CD14-positive monocyte (primary cell): ENCODE measurements at regions not wholly inside any gene's neighbourhood (a gene's known extent, or its start where the extent isn't known, plus 50 kb on each side); places are given as distances from the start of the nearest gene placed in this dataset.

Experiments used
- DNase-seq, 3 donors: peaks; one replicate each; pipeline ENCODE4 v3.0.0-alpha.2; 2011 to 2022
- H2AFZ ChIP-seq: 2 replicates; pipeline ENCODE4 v1.6.0; 2012; ENCODE audit warnings: mild to moderate bottlenecking, low read depth, low read length, inconsistent platforms; ENCODE audit not compliant: insufficient read depth, poor library complexity, severe bottlenecking
- H3K27ac ChIP-seq, 2 donors: 1 replicate in 1 of 2; 2 replicates in 1 of 2; pipeline ENCODE4 v1.5.1; 2012 to 2013; ENCODE audit warnings: low read length in 2 of 2, control low read depth in 1 of 2, inconsistent platforms in 1 of 2, low read depth in 1 of 2, mild to moderate bottlenecking in 1 of 2
- H3K27me3 ChIP-seq, 2 donors: one replicate each; pipeline versions ENCODE4 v1.6.0 to v1.6.1; 2011 to 2013; ENCODE audit warnings: low read length in 2 of 2; ENCODE audit not compliant: control insufficient read depth in 2 of 2, insufficient read depth in 2 of 2
- H3K36me3 ChIP-seq, 2 donors: replicated peaks in 1 of 2; 1 replicate in 1 of 2; 2 replicates in 1 of 2; pipeline versions ENCODE4 v1.5.1 to v1.6.1; 2012 to 2013; ENCODE audit warnings: low read length in 2 of 2, control low read depth in 1 of 2, inconsistent platforms in 1 of 2, mild to moderate bottlenecking in 1 of 2; ENCODE audit not compliant: insufficient read depth in 2 of 2, control insufficient read depth in 1 of 2
- H3K4me1 ChIP-seq, 2 donors: 1 replicate in 1 of 2; 2 replicates in 1 of 2; pipeline versions ENCODE4 v1.5.1 to v1.6.1; 2012 to 2013; ENCODE audit warnings: low read length in 2 of 2, control low read depth in 1 of 2, inconsistent platforms in 1 of 2, mild to moderate bottlenecking in 1 of 2, moderate library complexity in 1 of 2; ENCODE audit not compliant: insufficient read depth in 2 of 2, control insufficient read depth in 1 of 2
- H3K4me2 ChIP-seq: replicated peaks from 2 replicates; pipeline ENCODE3; 2012; ENCODE audit warnings: low read length, moderate library complexity, mild to moderate bottlenecking; ENCODE audit not compliant: poor library complexity, severe bottlenecking; ENCODE audit errors: extremely low read depth
- H3K4me3 ChIP-seq, 3 experiments: fragments of 200-600 bp in 1 of 3; sonication (generic) in 1 of 3; replicated peaks in 1 of 3; 1 replicate in 2 of 3; 2 replicates in 1 of 3; pipeline ENCODE4 v1.5.1; 2011 to 2013; ENCODE audit warnings: low read length in 3 of 3, mild to moderate bottlenecking in 3 of 3, control low read depth in 2 of 3, low read depth in 2 of 3, inconsistent platforms in 1 of 3, moderate library complexity in 1 of 3
- H3K79me2 ChIP-seq: 2 replicates; pipeline ENCODE4 v1.6.0; 2012; ENCODE audit warnings: mild to moderate bottlenecking, control low read depth, inconsistent platforms, low read length, moderate library complexity; ENCODE audit not compliant: insufficient read depth
- H3K9ac ChIP-seq: 2 replicates; pipeline ENCODE4 v1.6.0; 2017; ENCODE audit warnings: low read length, mild to moderate bottlenecking; ENCODE audit not compliant: insufficient read depth, poor library complexity, severe bottlenecking
- H3K9me3 ChIP-seq, 2 donors: replicated peaks in 1 of 2; 1 replicate in 1 of 2; 2 replicates in 1 of 2; pipeline versions ENCODE4 v1.5.1 to v1.6.1; 2012 to 2013; ENCODE audit warnings: low read length in 2 of 2, control low read depth in 1 of 2; ENCODE audit not compliant: control insufficient read depth in 1 of 2, insufficient read depth in 1 of 2
- H4K20me1 ChIP-seq: 2 replicates; pipeline ENCODE4 v1.6.0; 2012; ENCODE audit warnings: mild to moderate bottlenecking, low read length, control low read depth, moderate library complexity; ENCODE audit not compliant: insufficient read depth
- H3K27ac Mint-ChIP-seq, 7 donors: one replicate each; pipeline ENCODE4 v1.8.0; 2020; ENCODE audit warnings: mild to moderate bottlenecking in 7 of 7, mixed read lengths in 7 of 7, moderate library complexity in 6 of 7, inconsistent platforms in 2 of 7
- H3K27me3 Mint-ChIP-seq, 3 donors: one replicate each; pipeline ENCODE4 v1.8.0; 2021 to 2022; ENCODE audit warnings: low read depth in 3 of 3, mild to moderate bottlenecking in 3 of 3, mixed read lengths in 3 of 3, moderate library complexity in 3 of 3, inconsistent platforms in 1 of 3
- H3K36me3 Mint-ChIP-seq, 2 donors: one replicate each; pipeline ENCODE4 v1.8.0; 2020; ENCODE audit warnings: mixed read lengths in 2 of 2, inconsistent platforms in 1 of 2, mild to moderate bottlenecking in 1 of 2
- H3K4me1 Mint-ChIP-seq: one replicate; pipeline ENCODE4 v1.8.0; 2020; ENCODE audit warnings: mild to moderate bottlenecking, mixed read lengths
- H3K4me3 Mint-ChIP-seq, 2 donors: one replicate each; pipeline ENCODE4 v1.8.0; 2020; ENCODE audit warnings: mild to moderate bottlenecking in 2 of 2, mixed read lengths in 2 of 2, moderate library complexity in 1 of 2
- H3K9me3 Mint-ChIP-seq, 7 donors: one replicate each; pipeline ENCODE4 v1.8.0; 2020 to 2022; ENCODE audit warnings: mixed read lengths in 7 of 7, mild to moderate bottlenecking in 6 of 7, moderate library complexity in 6 of 7, inconsistent platforms in 2 of 7
- WGBS: methylation state at CpG from one replicate; pipeline ENCODE4 v1.1.5; 2013; ENCODE audit warnings: missing lambda C conversion rate; ENCODE audit not compliant: insufficient coverage; 5-methylcytosine and 5-hydroxymethylcytosine counted together
- intact Hi-C, 2 donors: fragments of 100-400 bp; cut with micrococcal nuclease; formaldehyde crosslinking; loops; one replicate each; pipeline versions ENCODE4 v1.15.0 to v1.15.1; 2023
- TF ChIP-seq, protein P1 (sequence below): fragments of 200-600 bp; IDR thresholded peaks from one replicate; pipeline ENCODE4 v1.8.0; 2022; ENCODE audit warnings: antibody characterized with exemption, mild to moderate bottlenecking

- H3K9me3 ChIP-seq = no peaks in the 10 kb centered on the region
- intact Hi-C loops = no loop called here
- no peaks in the 10 kb centered on the region for H3K36me3 ChIP-seq
- no peak overlapping the region for H2AFZ ChIP-seq
- no peak overlapping the region for H3K4me2 ChIP-seq
- H3K4me1 ChIP-seq = no peaks in the 10 kb centered on the region
- no peaks in the 10 kb centered on the region for H4K20me1 ChIP-seq
- Mint-ChIP-seq H3K36me3 (no peaks in the 10 kb centered on the region), H3K27me3 (no peaks in the 10 kb centered on the region), H3K27ac (no peak overlapping the region), H3K4me3 (no peak overlapping the region), H3K4me1 (no peaks in the 10 kb centered on the region), H3K9me3 (peaks cover 0 to 1% (median 0%) of the 10 kb centered on the region in 7 donors)
- DNase-seq = no peak
- no peaks in the 10 kb centered on the region for H3K27me3 ChIP-seq
- H3K4me3 ChIP-seq = no peak overlapping the region
- TF ChIP-seq, protein P1, sequence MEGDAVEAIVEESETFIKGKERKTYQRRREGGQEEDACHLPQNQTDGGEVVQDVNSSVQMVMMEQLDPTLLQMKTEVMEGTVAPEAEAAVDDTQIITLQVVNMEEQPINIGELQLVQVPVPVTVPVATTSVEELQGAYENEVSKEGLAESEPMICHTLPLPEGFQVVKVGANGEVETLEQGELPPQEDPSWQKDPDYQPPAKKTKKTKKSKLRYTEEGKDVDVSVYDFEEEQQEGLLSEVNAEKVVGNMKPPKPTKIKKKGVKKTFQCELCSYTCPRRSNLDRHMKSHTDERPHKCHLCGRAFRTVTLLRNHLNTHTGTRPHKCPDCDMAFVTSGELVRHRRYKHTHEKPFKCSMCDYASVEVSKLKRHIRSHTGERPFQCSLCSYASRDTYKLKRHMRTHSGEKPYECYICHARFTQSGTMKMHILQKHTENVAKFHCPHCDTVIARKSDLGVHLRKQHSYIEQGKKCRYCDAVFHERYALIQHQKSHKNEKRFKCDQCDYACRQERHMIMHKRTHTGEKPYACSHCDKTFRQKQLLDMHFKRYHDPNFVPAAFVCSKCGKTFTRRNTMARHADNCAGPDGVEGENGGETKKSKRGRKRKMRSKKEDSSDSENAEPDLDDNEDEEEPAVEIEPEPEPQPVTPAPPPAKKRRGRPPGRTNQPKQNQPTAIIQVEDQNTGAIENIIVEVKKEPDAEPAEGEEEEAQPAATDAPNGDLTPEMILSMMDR = no peak
- no peaks in the 10 kb centered on the region for H3K79me2 ChIP-seq
- no peak overlapping the region for H3K9ac ChIP-seq
- H3K27ac ChIP-seq = no peak overlapping the region
Measured at GRCh38 chr3:168514252-168514651, 418.5 kb upstream of the GOLIM4 start.

DNA sequence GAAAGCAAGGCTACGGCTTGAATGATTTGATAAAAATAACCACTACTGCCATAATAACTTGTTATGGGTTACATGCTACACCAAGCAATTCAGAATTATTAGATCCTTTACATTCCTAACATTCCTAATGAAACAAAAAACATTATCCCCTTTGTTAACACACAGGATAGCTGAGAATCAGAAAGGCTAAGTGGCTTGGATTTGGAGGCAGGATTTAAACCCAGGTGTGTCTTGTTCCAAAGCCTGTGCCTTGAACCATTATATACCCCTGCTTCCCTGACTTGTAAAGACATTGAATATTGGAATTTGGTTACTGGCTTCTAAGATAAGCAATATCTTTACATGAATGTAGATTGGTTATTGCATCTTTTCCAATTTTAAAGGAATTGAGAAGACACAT is 417.1 kb upstream of the GOLIM4 start:
- no peaks in the 10 kb centered on the region for H3K36me3 ChIP-seq
- Mint-ChIP-seq H3K4me1 (no peaks in the 10 kb centered on the region), H3K27me3 (peaks cover 0 to 2% (median 0%) of the 10 kb centered on the region in 3 donors), H3K36me3 (no peaks in the 10 kb centered on the region), H3K27ac (no peak overlapping the region), H3K4me3 (no peak overlapping the region), H3K9me3 (no peaks in the 10 kb centered on the region)
- no peak overlapping the region for H3K4me3 ChIP-seq
- no peak overlapping the region for H3K9ac ChIP-seq
- intact Hi-C loops = no loop called here
- no CpG with 5 or more reads among the region's 1 CpG for WGBS
- no peaks in the 10 kb centered on the region for H3K4me1 ChIP-seq
- H3K27me3 ChIP-seq = no peaks in the 10 kb centered on the region
- H3K27ac ChIP-seq = no peak overlapping the region
- no peak for DNase-seq
- no peaks in the 10 kb centered on the region for H4K20me1 ChIP-seq
- no peak overlapping the region for H2AFZ ChIP-seq
- H3K4me2 ChIP-seq = no peak overlapping the region
- TF ChIP-seq, protein P1 = no peak
- H3K79me2 ChIP-seq = no peaks in the 10 kb centered on the region
- no peaks in the 10 kb centered on the region for H3K9me3 ChIP-seq
